GM21381 (cell line): ENCODE measurements at regions not wholly inside any gene's neighbourhood (a gene's known extent, or its start where the extent isn't known, plus 50 kb on each side); places are given as distances from the start of the nearest gene placed in this dataset.

Experiments used
- ATAC-seq: cut with Tn5 transposase; IDR thresholded peaks from one replicate; pipeline ENCODE4 v1.9.1; 2021; ENCODE audit warnings: mild to moderate bottlenecking, moderate library complexity; ENCODE audit not compliant: unreplicated experiment

DNA sequence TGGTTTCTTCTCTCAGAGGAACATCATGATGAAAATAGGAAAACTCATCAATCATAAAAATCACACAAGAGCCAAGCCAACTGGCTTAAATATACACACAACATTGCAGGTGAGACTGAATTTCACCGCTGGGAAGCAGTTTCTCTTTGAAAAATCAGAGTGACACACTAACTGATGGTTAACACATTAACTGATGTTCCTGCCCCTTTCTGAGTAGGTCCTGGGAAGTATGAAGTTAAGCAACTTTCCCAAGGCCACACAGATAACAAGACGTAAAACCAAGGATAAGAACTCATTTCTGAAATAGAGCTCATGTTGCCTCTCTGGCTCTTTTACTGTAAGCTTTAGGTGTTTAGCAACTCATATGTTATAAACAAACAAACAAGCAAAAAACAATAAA lies 813.7 kb upstream of the HS3ST1 start:
- no peak for ATAC-seq

DNA sequence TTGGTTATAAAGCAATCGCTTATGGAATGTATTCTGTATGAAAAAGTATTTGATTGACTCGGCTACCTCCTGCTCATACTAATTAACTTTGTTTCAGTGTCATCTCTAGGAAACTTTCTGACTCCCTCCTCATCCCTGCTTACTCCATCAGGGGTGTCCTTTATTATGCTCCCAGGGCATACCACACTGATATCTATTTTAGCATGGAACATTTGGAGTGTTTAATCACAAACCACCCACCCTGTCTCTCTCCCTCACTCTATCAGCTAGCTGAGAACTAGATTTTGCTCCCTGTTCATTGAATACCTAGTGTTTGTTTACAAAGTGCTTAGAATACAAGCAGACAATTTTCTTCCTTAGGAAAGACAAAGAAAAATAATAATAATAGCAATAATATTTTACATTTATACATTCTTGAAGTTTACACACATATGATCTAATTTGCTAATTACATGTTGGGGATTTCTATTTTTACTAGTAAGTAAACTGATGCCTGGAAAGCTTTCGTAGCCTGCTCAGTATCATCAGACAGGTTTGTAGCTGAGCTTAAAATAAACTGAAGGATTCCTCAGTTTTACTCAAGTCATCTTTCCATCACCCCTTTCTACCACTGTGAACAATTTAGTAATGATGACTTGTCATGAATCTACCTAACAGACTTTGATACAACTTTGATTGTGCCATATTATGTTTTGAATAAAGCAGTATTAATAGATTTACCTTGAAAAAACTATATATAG lies 811.4 kb upstream of the HS3ST1 start:
- no peak for ATAC-seq

DNA sequence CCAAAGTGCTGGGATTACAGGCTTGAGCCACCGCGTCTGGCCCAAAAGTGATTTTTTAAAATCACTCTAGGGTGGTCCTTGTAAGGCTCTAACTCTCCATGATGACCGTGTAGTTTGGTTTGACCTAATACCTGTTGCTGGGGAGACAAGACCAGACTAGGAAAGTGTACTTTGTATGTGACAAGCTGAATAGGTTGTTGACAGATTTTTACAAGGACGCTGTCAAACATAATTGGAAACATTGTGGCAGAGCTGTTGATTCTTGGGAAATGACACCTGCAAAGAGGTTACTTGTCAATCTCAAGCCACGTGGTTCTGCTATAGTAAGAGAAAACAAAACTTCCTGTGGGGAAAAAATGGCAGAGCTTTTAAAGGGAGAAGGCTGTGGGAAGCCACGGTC lies 802.4 kb upstream of the HS3ST1 start:
- no peak for ATAC-seq

DNA sequence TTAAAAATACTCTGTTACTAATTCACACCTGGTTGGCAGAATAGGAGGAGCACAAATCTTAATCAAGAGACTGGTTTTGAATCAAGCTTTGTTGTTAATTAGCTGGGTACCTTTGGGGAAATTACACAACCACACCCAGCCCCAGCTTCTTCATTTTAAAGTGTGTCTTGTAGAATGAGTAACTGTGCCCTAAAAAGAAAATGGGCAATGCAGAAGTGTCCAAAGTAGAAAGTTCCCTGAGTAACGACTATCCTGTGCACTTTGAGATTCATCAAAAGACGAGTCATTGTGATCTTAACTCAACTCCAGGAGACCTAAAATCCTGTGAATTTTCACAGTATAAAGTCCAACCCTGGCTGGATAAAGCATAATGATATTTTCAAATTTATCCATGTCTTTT lies 792.3 kb upstream of the HS3ST1 start:
- ATAC-seq: no peak

DNA sequence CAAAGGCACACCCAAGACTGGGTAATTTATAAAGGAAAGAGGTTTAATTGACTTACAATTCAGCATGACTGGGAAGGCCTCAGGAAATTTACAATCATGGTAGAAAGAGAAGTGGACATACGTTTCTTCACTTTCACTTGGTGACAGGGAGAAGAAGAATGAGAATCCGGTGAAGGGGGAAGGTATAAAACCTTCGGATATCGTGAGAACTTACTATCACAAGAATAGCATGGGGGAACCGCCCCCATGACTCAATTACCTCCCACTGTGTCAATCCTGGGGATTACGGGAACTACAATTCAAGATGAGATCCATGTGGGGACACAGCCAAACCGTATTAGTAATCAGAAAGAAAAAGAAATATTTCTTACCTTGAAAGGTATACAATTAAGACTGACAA lies 782.9 kb upstream of the HS3ST1 start:
- ATAC-seq: no peak

DNA sequence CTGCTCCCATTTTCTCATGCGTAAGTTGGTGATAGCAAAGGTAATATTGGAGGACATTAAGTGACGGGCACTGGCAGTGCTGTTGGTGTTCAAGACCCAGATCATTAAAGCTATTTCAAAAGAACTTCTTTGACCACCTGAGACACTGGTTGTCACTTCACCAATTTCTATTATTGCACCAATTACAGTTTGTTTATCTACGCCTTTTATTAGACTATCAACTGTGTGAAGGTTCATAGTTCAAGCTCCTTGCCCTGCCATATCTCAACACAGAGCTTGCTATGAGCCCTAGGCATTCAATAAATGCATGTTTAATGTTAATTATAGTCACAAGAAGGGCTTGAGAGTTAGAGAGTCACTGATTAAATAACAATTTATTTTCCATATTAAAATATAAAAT lies 778.7 kb upstream of the HS3ST1 start:
- no peak for ATAC-seq

DNA sequence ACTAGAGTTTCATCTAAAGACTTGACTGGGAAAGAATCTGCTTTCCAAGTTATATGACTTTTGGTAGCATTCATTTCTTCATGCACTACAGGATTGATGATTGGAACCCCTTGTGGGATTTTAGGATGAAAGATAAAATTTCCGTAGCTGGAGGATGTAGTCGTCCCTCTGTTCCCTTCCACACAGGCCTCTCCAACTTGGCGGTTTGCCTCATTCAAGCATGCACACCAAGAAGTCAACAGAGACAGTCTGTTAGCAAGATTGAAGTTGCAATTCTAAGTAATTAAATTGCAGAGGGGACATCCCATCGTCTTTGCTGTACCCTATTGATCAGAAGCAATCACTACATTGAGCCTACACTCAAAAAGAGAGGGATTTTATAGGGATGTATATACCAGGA lies 777.4 kb upstream of the HS3ST1 start:
- no peak for ATAC-seq

DNA sequence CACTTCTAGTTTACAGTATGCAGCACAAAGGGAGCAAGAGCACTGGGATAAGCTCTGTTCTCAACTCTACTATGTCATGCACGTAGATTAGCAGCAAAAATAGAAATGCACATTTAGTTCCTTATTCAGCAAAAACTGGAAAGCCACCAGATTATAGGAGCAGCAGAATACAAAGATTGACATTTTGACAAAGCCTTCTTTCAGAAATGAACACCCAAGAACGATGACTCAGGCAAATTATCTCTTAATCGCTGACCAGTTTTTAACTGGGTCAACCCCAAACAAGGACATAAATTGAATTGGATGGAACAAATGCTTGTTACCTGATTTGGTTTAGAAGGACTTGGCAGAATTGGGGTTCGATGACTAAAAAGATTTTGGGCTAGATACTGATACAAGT lies 775.3 kb upstream of the HS3ST1 start:
- ATAC-seq: no peak

DNA sequence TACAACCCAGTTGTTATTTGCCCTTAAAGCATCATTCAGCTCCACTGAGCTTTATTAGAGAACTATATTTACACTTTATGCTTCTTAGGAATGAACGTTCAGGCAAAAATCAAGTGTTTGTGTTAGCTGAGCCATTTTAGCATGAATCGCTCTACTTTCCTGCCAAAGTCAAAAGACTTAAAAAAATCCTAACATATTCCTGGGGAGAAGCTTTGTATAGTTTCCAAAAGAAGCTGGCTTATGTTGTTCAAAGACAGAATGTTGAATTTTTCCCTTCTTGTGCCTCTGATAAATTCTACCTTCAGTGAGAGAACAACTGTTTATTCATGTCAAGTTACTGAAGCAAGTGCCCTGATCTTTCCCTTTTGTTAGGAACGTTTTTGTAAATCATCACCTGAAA lies 771.5 kb upstream of the HS3ST1 start:
- ATAC-seq: no peak

DNA sequence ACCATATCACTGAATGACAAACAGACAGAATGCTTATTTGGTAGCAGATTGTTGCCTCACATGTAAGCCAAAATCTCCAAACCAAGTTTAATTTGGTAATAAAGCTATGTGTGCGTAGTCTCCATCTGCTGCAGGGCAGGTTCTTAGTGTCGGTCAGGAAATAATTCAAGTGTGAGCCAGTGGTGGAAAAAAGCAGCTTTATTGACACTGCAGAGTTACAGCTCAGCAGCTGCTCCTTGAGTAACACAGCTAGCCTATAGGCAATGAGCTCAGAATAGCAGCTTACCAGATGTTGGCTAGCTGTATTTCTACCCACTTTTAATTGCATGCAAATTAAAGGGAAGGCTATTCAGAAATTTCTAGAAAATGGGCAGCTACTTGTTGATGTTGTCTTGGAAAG lies 757.8 kb upstream of the HS3ST1 start:
- no peak for ATAC-seq

DNA sequence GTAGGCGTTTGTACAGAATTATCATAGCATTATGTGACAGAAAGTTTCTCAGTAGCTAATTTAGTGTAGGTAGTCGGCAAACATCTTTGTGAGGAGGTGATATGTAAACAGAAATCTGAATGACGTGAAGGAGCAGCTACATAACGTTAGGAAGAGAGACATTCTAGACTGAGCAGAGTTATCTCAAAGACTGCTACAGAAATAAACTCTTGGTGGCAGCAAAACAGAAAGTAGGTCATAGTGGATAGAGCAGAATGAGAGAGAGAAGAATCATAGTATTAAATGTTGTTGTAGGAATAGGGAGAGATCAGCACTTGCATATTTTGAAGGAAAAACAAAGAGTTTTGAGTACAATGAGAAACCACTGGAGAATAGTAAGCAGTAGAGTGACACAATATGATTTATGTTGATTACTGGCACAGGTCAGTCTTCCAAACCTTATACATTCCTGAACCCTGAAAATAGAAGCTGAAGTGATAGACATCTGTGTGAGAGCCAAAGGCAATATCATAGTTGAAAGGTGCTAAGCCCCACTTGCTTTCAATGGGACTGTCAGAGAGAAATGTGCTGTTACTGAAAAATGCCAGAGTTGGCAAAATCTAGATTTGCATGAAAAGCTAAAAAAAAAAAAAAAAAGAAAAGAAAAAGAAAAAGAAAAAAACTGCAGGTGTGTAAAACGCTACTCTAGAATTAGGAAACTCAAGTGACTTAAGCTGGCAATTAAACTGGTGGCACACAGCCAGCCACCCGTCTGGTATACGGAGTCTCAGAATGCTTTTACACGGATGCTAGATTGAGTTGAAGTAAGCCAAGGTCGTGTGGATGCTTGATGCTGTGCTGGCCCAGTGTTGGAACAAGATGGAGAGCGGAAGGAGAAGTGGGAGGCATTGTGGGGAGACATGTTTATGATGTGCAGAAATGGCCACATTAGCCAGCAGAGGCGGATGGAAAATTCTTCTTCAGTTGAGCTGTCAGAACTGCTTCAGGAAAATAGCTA lies 750.2 kb upstream of the HS3ST1 start:
- no peak for ATAC-seq

DNA sequence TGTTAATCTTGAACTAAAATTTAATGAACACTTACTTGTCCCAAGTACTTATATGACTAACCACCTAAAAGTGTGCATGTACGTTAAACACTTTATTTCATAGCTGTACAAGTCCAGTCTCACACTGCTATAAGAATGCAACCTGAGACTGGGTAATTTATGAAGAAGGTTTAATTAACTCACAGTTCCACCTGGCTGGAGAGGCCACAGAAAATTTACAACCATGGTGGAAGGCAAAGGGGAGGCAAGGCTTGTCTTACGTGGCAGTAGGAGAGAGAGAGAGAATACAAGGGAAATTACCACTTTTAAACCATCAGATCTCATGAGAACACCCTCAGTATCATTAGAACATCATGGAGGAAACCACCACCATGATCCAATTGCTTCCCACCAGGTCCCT lies 748.7 kb upstream of the HS3ST1 start:
- ATAC-seq: no peak

DNA sequence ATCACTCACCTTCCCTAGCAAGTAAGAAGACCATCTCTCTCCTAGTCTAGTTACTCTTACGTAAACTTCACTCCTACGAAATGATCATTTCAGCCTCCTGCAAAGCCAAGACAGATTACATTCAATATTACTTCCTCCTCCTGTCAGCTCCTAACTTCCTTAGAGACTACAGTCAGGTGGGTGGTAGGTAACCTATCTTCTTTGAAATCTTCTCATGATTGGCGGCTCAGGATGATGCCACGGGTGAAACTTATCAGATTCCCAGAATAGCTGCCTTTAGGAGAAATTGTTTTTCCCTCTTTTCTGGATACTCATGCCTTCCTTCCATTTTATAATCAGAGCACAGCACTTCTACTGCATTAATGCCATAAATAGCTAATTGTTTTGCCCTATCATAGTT lies 744.8 kb upstream of the HS3ST1 start:
- no peak for ATAC-seq

DNA sequence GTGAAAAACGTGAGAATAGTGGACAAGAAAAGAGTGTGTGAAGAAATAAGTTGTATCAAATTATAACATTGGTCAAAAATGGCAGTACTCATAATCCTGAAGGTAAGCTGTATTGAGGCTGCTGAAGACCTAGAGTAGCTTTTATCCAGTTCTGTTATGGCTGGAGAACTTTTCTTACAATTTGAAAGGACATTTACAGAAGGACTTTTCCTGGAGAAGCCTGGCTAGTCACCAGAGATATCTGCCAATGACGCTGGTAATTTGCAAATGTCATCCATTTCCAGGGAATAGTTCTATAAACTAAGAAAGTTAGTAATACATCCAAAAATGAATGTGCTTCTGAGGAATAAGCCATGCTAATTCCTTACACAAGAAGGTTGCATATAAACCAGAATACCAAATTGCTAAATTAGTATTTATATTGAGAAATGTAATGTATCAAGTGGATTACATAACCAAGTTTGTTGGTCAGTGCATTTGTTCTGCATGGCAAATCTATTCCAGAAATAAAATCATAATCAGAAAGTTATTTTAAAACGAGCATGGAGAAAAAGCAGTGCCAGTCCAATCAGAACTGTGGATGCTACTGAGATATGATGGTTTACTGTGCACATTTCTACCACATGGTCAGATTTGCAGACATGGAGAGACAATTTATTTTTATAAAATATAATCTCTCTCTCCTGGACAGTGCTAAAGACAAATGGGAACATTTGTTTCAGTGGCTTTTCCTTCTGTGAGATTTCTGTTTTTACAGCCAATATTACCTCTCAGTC lies 743.7 kb upstream of the HS3ST1 start:
- no peak for ATAC-seq

DNA sequence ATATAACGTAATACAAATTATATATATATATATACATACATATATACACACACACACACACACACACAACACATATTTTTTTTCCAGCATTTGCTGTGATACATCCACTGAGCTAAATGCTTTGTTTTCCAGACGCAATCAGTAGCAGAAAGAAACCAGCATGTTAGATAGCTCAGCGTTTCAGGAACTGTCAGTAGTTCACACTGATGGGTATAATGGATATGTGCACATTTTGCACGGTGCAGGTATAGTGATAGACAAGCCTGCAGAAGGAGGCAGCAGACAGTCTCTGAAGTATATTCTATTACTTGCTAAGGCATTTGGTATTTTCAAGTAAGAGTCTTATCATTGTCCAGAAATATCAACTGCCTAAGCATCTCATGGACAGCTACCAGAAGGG lies 741.6 kb upstream of the HS3ST1 start:
- no peak for ATAC-seq

DNA sequence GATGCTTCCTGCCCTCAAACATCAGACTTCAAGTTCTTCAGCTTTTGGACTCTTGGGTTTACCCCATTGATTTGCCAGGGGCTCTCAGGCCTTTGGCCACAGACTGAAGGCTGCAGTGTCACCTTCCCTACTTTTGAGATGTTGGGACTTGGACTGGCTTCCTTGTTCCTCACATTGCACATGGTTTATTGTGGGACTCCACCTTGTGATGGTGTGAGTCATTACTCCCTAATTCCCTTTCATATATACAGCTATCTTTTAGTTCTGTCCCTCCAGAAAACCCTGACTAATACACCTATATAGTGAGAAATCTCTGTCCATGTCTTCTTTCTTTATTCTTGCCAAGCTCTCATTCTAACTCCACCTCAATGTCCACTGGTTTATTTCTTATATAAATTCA lies 736.9 kb upstream of the HS3ST1 start:
- no peak for ATAC-seq

DNA sequence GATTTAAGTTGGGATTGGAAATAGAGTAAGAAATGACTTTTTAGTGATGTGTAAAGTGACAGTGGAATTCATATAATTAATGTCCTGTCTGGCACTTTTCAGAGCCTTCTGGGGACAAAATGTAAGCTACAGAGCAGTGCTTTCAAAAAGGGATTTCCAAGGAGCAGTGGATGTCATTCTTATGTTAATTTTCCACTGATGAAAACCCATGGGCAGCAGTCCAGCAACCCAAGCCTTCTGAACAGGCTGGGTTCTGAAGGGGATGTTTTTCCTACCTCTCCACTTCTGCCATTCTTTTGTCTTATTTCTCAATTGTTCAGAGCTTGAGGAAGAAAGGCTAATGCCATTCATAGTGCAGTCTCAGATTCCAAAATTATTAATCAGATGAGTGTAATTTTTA lies 717.6 kb upstream of the HS3ST1 start:
- no peak for ATAC-seq

DNA sequence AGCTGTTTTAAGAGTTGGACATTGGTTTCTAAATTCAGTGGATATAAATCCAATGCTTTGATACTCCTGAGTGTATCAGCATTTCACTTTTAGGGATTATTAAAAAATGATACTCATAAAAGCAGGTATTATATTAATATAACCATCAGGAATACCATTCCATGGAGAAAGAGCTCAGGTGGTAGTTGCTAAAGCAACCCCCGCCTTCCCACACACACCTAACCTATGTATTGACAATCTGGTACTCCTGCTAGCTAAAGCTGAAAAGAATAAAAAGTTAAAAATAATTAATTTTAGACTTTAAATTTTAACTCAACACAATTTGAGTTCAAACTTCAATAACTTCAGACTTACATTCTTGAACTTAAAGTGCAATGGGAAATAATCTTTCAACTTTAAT lies 717.1 kb upstream of the HS3ST1 start:
- ATAC-seq: no peak

DNA sequence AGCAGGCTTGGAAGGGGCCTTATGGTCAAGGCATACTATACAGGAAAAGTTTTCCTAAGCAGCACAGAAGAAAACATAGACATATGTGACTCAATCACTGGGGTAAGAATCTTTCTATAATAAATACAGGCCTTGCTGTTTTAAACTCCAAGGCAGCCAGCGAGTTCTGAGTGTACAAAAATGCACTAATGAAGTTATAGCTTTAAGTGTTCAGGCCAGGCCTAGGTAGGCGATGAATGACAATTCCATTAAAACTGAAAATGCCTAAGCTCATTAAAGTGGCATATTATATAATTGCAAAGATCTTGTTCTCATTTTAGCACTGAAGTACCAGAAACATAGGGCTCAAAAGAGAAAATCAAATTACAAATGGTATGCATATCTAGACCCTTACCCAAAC lies 716.4 kb upstream of the HS3ST1 start:
- no peak for ATAC-seq

DNA sequence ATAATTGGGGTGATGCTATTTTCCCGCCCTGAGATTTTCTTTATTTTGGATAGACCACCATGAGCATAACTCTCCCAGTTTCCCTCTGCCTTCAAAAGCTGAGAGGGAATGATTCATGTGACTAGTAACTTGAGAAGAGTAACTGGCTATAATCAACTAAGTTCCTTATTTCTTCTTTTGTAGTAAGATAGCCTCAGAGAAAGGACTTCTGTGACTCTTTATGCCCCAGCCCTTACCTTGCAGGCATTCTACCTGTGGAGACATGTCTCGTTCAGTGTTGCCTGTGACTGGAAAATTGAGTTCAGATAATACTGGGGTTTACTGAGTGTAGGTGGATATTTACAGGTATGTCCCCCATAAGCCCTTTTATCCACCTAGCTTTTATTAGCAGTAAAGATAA lies 715.4 kb upstream of the HS3ST1 start:
- ATAC-seq: no peak

DNA sequence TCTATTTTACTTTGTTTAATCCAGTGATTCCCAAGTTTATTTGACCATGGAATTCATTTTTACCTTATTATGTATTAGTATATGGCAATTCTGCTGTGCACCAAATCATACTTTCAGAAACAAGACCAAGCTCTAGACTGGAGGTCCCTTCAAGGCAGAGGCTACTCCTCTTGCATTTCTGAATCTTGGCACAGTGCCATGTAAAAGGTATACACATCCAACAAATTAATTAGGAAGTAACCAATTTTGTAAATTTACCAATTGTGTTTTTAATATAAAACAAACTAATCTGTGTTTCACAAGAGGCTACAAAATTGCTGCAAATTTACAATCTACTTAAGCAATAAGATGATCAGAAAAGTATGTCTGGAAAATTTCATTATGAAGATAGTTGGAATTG lies 712.2 kb upstream of the HS3ST1 start:
- ATAC-seq: no peak

DNA sequence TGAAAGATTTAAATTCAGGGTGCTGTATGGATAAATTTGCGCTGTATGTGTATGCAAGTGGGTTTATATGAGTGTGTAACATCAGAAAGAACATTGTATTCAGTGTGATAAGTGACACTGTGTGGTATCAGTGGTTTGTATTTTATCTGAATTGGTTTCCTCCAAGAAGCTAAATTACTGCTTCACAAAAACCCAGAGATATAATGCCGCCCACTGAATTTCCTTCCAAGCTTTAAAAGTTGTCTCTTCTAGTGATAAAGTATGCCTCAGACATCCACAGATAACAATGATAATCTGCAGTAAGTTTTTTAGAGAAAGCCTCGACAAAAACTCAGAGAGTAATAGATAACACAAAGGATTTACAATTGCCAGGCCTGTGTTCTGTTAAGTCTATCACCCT lies 710.6 kb upstream of the HS3ST1 start:
- no peak for ATAC-seq
